Mammary epithelial cell (primary cell): ENCODE measurements at regions not wholly inside any gene's neighbourhood (a gene's known extent, or its start where the extent isn't known, plus 50 kb on each side); places are given as distances from the start of the nearest gene placed in this dataset.

Experiments used
- CTCF ChIP-seq, 2 donors: IDR thresholded peaks in 1 of 2; conservative IDR thresholded peaks in 1 of 2; 2 replicates each; pipeline ENCODE4 v1.5.1; 2011 to 2012; ENCODE audit warnings: inconsistent platforms in 2 of 2, low read length in 2 of 2, mild to moderate bottlenecking in 2 of 2, control low read depth in 1 of 2, low read depth in 1 of 2; ENCODE audit not compliant: insufficient read depth in 1 of 2; ENCODE audit errors: extremely low read depth in 1 of 2
- EZH2 ChIP-seq: IDR thresholded peaks from 2 replicates; pipeline ENCODE4 v1.6.1; 2012; ENCODE audit warnings: low read length, inconsistent platforms, borderline replicate concordance

- TF ChIP-seq CTCF (conservative IDR thresholded peaks at IDR 0.05 in 1 of 2, IDR thresholded peaks at IDR 0.05 in 1 of 2; ENCODE audit: extremely low read depth in 1 of 2, insufficient read depth in 1 of 2, low read depth in 1 of 2, low read length in 2 of 2) (no peak), EZH2 (no peak)
Measured at GRCh38 chr15:54810031-54810430, 386.7 kb downstream of the RSL24D1 start.
